SK-N-SH (cell line): ENCODE measurements at regions not wholly inside any gene's neighbourhood (a gene's known extent, or its start where the extent isn't known, plus 50 kb on each side); places are given as distances from the start of the nearest gene placed in this dataset.

Experiments
- CTCF ChIA-PET: fragments of 300-600, 350-600 bp; formaldehyde crosslinking; extraction: SDS; loops from one replicate; lab custom pipeline; 2021; lab: Yijun Ruan, JAX
- POLR2A ChIA-PET: fragments of 350-600 bp; sonication (Branson Sonifier 250); formaldehyde crosslinking; extraction: SDS; loops from one replicate; lab custom pipeline; 2020; ENCODE audit warnings: antibody characterized with exemption, inconsistent platforms; lab: Yijun Ruan, JAX
- DNase-seq: peaks from one replicate; pipeline ENCODE4 v3.0.0; 2012
- H2AFZ ChIP-seq: fragments of 200-600 bp; sonication (generic); 2 replicates; pipeline ENCODE4 v1.8.1; 2016; ENCODE audit warnings: antibody characterized with exemption, mild to moderate bottlenecking, low read depth
- H3F3A ChIP-seq: fragments of 200-600 bp; sonication (generic); replicated peaks from 2 replicates; pipeline ENCODE3; 2016; ENCODE audit warnings: antibody characterized with exemption, mild to moderate bottlenecking; ENCODE audit not compliant: insufficient read depth
- H3K27ac ChIP-seq, 2 experiments: fragments of 200-500 bp in 1 of 2; fragments of 200-600 bp in 1 of 2; sonication (Bioruptor generic) in 1 of 2; sonication (generic), shearing (Covaris generic) in 1 of 2; 2 replicates each; pipeline versions ENCODE4 v1.5.1 to v1.6.1; 2014 to 2016; ENCODE audit warnings: low read depth in 2 of 2, inconsistent platforms in 1 of 2, low read length in 1 of 2, mild to moderate bottlenecking in 1 of 2, mixed read lengths in 1 of 2
- H3K27me3 ChIP-seq: fragments of 200-600 bp; sonication (generic), shearing (Covaris generic); 2 replicates; pipeline ENCODE4 v1.6.1; 2016; ENCODE audit warnings: mixed run types; ENCODE audit not compliant: insufficient read depth
- H3K36me3 ChIP-seq, 2 experiments: fragments of 200-500 bp in 1 of 2; fragments of 200-600 bp in 1 of 2; sonication (Bioruptor generic) in 1 of 2; sonication (generic) in 1 of 2; replicated peaks in 1 of 2; 2 replicates each; pipeline versions ENCODE3 to v1.5.1; 2014 to 2016; ENCODE audit warnings: low read length in 1 of 2, mild to moderate bottlenecking in 1 of 2; ENCODE audit not compliant: insufficient read depth in 2 of 2, control insufficient read depth in 1 of 2
- H3K4me1 ChIP-seq, 2 experiments: fragments of 200-500 bp in 1 of 2; fragments of 200-600 bp in 1 of 2; sonication (Bioruptor generic) in 1 of 2; sonication (generic), shearing (Covaris generic) in 1 of 2; 2 replicates each; pipeline versions ENCODE4 v1.5.1 to v1.6.1; 2014 to 2016; ENCODE audit warnings: low read depth in 1 of 2, low read length in 1 of 2, mixed run types in 1 of 2; ENCODE audit not compliant: insufficient read depth in 2 of 2, control insufficient read depth in 1 of 2
- H3K4me2 ChIP-seq: fragments of 200-600 bp; sonication (generic), shearing (Covaris generic); 2 replicates; pipeline ENCODE4 v1.6.1; 2017; ENCODE audit warnings: mixed run types
- H3K4me3 ChIP-seq, 2 experiments: fragments of 200-500 bp in 1 of 2; fragments of 200-600 bp in 1 of 2; sonication (Bioruptor generic) in 1 of 2; sonication (generic), shearing (Covaris generic) in 1 of 2; 2 replicates each; pipeline versions ENCODE4 v1.5.1 to v1.8.1; 2014 to 2016; ENCODE audit warnings: low read depth in 2 of 2, inconsistent platforms in 1 of 2, low read length in 1 of 2, mild to moderate bottlenecking in 1 of 2, mixed read lengths in 1 of 2, moderate library complexity in 1 of 2
- H3K79me2 ChIP-seq: fragments of 200-600 bp; sonication (generic); 2 replicates; pipeline ENCODE4 v1.8.1; 2017; ENCODE audit warnings: mild to moderate bottlenecking; ENCODE audit not compliant: insufficient read depth
- H3K9ac ChIP-seq: fragments of 200-600 bp; sonication (generic); 2 replicates; pipeline ENCODE4 v1.6.1; 2017; ENCODE audit warnings: mixed run types
- H3K9me2 ChIP-seq: fragments of 200-600 bp; sonication (generic); 2 replicates; pipeline ENCODE4 v1.6.1; 2017; ENCODE audit warnings: mixed run types
- H3K9me3 ChIP-seq: fragments of 200-600 bp; sonication (generic); 2 replicates; pipeline ENCODE4 v1.6.1; 2017; ENCODE audit warnings: mixed run types, mild to moderate bottlenecking, moderate library complexity
- H4K20me1 ChIP-seq: fragments of 200-600 bp; sonication (generic); 2 replicates; pipeline ENCODE4 v1.6.1; 2017; ENCODE audit warnings: mild to moderate bottlenecking, mixed run types; ENCODE audit not compliant: insufficient read depth
- CTCF ChIP-seq: fragments of 200-600 bp; sonication (generic); IDR thresholded peaks from 2 replicates; pipeline ENCODE4 v1.6.1; 2017; ENCODE audit warnings: antibody characterized with exemption, mild to moderate bottlenecking, moderate library complexity
- ELF1 ChIP-seq: IDR thresholded peaks from 2 replicates; pipeline ENCODE4 v1.4.0; 2012
- FOXJ3 ChIP-seq: sonication (generic); formaldehyde crosslinking; IDR thresholded peaks from 2 replicates; pipeline ENCODE4 v1.5.1; 2020; ENCODE audit warnings: mild to moderate bottlenecking, missing genetic modification reagents
- FOXM1 ChIP-seq: IDR thresholded peaks from 2 replicates; pipeline ENCODE4 v1.4.0; 2012; ENCODE audit warnings: low read depth, mild to moderate bottlenecking
- GATA2 ChIP-seq: sonication (generic); formaldehyde crosslinking; IDR thresholded peaks from 2 replicates; pipeline ENCODE4 v1.5.0; 2020; ENCODE audit warnings: mild to moderate bottlenecking, missing genetic modification reagents
- NFIC ChIP-seq: IDR thresholded peaks from 2 replicates; pipeline ENCODE4 v1.4.0; 2012; ENCODE audit warnings: borderline replicate concordance
- NRF1 ChIP-seq: IDR thresholded peaks from 2 replicates; pipeline ENCODE4 v1.6.1; 2012; ENCODE audit warnings: low read depth, mild to moderate bottlenecking, low read length
- POLR2AphosphoS5 ChIP-seq: IDR thresholded peaks from 2 replicates; pipeline ENCODE4 v1.6.1; 2012; ENCODE audit warnings: low read depth, low read length
- TAF1 ChIP-seq: IDR thresholded peaks from 2 replicates; pipeline ENCODE4 v1.6.1; 2012; ENCODE audit warnings: low read depth, mild to moderate bottlenecking, low read length, moderate library complexity, borderline replicate concordance
- WGBS: methylation state at CpG from one replicate; pipeline ENCODE4 v1.1.6; 2017; ENCODE audit warnings: low lambda C conversion rate; 5-methylcytosine and 5-hydroxymethylcytosine counted together
- TF ChIP-seq, protein P1 (sequence below): IDR thresholded peaks from 2 replicates; pipeline ENCODE4 v1.6.1; 2012; ENCODE audit warnings: mild to moderate bottlenecking, low read depth, low read length, moderate library complexity
- TF ChIP-seq, protein P2 (sequence below): fragments of 150-350 bp; IDR thresholded peaks from 2 replicates; pipeline ENCODE4 v1.6.1; 2017; ENCODE audit warnings: antibody characterized with exemption, low read length, low read depth, borderline replicate concordance
- TF ChIP-seq, protein P3 (sequence below): fragments of 150-350 bp; IDR thresholded peaks from 2 replicates; pipeline ENCODE4 v1.6.1; 2016; ENCODE audit warnings: mild to moderate bottlenecking, low read depth, low read length

GRCh38 chr5:125326150-125326510 is 579.7 kb upstream of the ZNF608 start (continued):
- TF ChIP-seq GATA2 (CRISPR knock-in tag) (peak; percentile 95), POLR2AphosphoS5 (peak; percentile 74; the same call in 1 of the 2 replicates), FOXM1 (peak; percentile 89), TAF1 (peak; percentile 12; the same call in 1 of the 2 replicates), NRF1 (no peak)
- TF ChIP-seq, protein P1, sequence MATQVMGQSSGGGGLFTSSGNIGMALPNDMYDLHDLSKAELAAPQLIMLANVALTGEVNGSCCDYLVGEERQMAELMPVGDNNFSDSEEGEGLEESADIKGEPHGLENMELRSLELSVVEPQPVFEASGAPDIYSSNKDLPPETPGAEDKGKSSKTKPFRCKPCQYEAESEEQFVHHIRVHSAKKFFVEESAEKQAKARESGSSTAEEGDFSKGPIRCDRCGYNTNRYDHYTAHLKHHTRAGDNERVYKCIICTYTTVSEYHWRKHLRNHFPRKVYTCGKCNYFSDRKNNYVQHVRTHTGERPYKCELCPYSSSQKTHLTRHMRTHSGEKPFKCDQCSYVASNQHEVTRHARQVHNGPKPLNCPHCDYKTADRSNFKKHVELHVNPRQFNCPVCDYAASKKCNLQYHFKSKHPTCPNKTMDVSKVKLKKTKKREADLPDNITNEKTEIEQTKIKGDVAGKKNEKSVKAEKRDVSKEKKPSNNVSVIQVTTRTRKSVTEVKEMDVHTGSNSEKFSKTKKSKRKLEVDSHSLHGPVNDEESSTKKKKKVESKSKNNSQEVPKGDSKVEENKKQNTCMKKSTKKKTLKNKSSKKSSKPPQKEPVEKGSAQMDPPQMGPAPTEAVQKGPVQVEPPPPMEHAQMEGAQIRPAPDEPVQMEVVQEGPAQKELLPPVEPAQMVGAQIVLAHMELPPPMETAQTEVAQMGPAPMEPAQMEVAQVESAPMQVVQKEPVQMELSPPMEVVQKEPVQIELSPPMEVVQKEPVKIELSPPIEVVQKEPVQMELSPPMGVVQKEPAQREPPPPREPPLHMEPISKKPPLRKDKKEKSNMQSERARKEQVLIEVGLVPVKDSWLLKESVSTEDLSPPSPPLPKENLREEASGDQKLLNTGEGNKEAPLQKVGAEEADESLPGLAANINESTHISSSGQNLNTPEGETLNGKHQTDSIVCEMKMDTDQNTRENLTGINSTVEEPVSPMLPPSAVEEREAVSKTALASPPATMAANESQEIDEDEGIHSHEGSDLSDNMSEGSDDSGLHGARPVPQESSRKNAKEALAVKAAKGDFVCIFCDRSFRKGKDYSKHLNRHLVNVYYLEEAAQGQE, result peak; percentile 52; the same call in 1 of the 2 replicates

DNA sequence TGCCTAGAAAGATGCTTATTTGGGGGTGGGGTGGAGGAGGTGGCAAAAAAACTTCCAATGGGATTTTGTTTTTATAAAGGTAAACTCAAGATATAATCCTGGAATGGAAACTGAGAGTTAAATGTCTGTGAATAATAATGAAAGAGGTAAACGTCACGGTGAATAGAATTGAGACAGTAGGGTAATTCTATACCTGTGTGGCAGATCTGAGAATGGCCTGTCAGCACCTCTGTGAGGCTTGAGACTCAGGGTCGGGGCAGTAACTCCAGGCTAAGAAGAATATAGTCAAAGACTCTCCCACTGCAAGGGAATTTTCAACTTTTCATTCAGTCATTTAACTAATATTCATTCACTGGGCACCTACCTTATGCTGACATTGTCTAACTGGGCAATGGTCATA is 581.2 kb upstream of the ZNF608 start:
- CTCF ChIA-PET, result interaction anchor here (1.2 kb wide), 1 partner anchor 100 kb away, joined by 3 read pairs; no protein-coding TSS in a partner anchor
- no peaks in the 10 kb centered on the region for H3K27me3 ChIP-seq

More for the DNA sequence above, 581.2 kb upstream of the ZNF608 start:
- Histone ChIP-seq H3K4me3 (no peak overlapping the region), H3K9me3 (no peaks in the 10 kb centered on the region), H4K20me1 (no peaks in the 10 kb centered on the region), H3K79me2 (no peaks in the 10 kb centered on the region; the same call in 1 of the 2 replicates), H3K9ac (no peak overlapping the region), H3K9me2 (no peaks in the 10 kb centered on the region), H3K4me1 (peaks cover 14 to 38% of the 10 kb centered on the region in 2 experiments; a peak in 3 of 4 replicates), H2AFZ (no peak overlapping the region), H3K27ac (no peak overlapping the region), H3K36me3 (no peaks in the 10 kb centered on the region), H3F3A (peaks cover 16% of the 10 kb centered on the region), H3K4me2 (no peak overlapping the region)
- DNase-seq, result no peak
- TF ChIP-seq TAF1 (no peak), FOXM1 (no peak), CTCF (no peak), ELF1 (no peak), FOXJ3 (CRISPR knock-in tag) (no peak), NFIC (no peak)
- TF ChIP-seq, protein P2, sequence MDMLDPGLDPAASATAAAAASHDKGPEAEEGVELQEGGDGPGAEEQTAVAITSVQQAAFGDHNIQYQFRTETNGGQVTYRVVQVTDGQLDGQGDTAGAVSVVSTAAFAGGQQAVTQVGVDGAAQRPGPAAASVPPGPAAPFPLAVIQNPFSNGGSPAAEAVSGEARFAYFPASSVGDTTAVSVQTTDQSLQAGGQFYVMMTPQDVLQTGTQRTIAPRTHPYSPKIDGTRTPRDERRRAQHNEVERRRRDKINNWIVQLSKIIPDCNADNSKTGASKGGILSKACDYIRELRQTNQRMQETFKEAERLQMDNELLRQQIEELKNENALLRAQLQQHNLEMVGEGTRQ, result no peak
- TF ChIP-seq, protein P3, sequence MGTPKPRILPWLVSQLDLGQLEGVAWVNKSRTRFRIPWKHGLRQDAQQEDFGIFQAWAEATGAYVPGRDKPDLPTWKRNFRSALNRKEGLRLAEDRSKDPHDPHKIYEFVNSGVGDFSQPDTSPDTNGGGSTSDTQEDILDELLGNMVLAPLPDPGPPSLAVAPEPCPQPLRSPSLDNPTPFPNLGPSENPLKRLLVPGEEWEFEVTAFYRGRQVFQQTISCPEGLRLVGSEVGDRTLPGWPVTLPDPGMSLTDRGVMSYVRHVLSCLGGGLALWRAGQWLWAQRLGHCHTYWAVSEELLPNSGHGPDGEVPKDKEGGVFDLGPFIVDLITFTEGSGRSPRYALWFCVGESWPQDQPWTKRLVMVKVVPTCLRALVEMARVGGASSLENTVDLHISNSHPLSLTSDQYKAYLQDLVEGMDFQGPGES, result no peak
- TF ChIP-seq, protein P1, result no peak
- POLR2A ChIA-PET, result interaction anchor here (2.3 to 2.9 kb wide), 2 partner anchors 82 to 579 kb away, joined by 12 to 15 read pairs; no protein-coding TSS in a partner anchor
- WGBS, result 93% methylated on average over 3 of the region's 3 CpGs
